ENCODE measurements at regions not wholly inside any gene's neighbourhood (a gene's known extent, or its start where the extent isn't known, plus 50 kb on each side); places are given as distances from the start of the nearest gene placed in this dataset.

GRCh38 chr12:87038098-87038497 lies 781.9 kb upstream of the MGAT4C start:
- no peak for DNase-seq
- no peak overlapping the region for H3K9ac ChIP-seq (ENCODE audit: low read depth in 2 of 2, low read length in 2 of 2)
- H3K27me3 ChIP-seq, result no peaks in the 10 kb centered on the region
- TF ChIP-seq CTCF (IDR thresholded peaks at IDR 0.05), result no peak
- H3K27ac ChIP-seq, result no peak overlapping the region
- no peak overlapping the region for H3K4me3 ChIP-seq
- no peaks in the 10 kb centered on the region for H3K9me3 ChIP-seq
- H3K36me3 ChIP-seq, result no peaks in the 10 kb centered on the region
- intact Hi-C loops (cut with DNase I), result no loop called here
- no peaks in the 10 kb centered on the region for H3K4me1 ChIP-seq

GRCh38 chr12:87025976-87026375 lies 769.8 kb upstream of the MGAT4C start:
- Histone ChIP-seq H3K27ac (no peak overlapping the region), H3K4me1 (no peaks in the 10 kb centered on the region), H3K36me3 (no peaks in the 10 kb centered on the region), H3K27me3 (no peaks in the 10 kb centered on the region), H3K9ac (ENCODE audit: low read depth in 2 of 2, low read length in 2 of 2) (no peak overlapping the region), H3K4me3 (no peak overlapping the region), H3K9me3 (no peaks in the 10 kb centered on the region)
- no peak for TF ChIP-seq CTCF (IDR thresholded peaks at IDR 0.05)
- DNase-seq, result no peak
- intact Hi-C loops (cut with DNase I), result no loop called here

- Histone ChIP-seq H3K27ac (no peak overlapping the region), H3K9ac (ENCODE audit: low read depth in 2 of 2, low read length in 2 of 2) (no peak overlapping the region), H3K36me3 (no peaks in the 10 kb centered on the region), H3K4me3 (no peak overlapping the region), H3K27me3 (no peaks in the 10 kb centered on the region), H3K4me1 (no peaks in the 10 kb centered on the region), H3K9me3 (no peaks in the 10 kb centered on the region)
- intact Hi-C loops (cut with DNase I), result no loop called here
- no peak for TF ChIP-seq CTCF (IDR thresholded peaks at IDR 0.05)
- DNase-seq, result no peak
Observed at GRCh38 chr12:87021400-87021799, 765.2 kb upstream of the MGAT4C start.

GRCh38 chr12:87020071-87020470 lies 763.9 kb upstream of the MGAT4C start:
- Histone ChIP-seq H3K9me3 (no peaks in the 10 kb centered on the region), H3K9ac (ENCODE audit: low read depth in 2 of 2, low read length in 2 of 2) (no peak overlapping the region), H3K36me3 (no peaks in the 10 kb centered on the region), H3K27ac (no peak overlapping the region), H3K4me1 (no peaks in the 10 kb centered on the region), H3K27me3 (no peaks in the 10 kb centered on the region), H3K4me3 (no peak overlapping the region)
- no peak for TF ChIP-seq CTCF (IDR thresholded peaks at IDR 0.05)
- no peak for DNase-seq
- intact Hi-C loops (cut with DNase I), result no loop called here

GRCh38 chr12:87015352-87015751 lies 759.2 kb upstream of the MGAT4C start:
- DNase-seq, result no peak
- intact Hi-C loops (cut with DNase I), result no loop called here
- no peaks in the 10 kb centered on the region for H3K9me3 ChIP-seq
- H3K27ac ChIP-seq, result no peak overlapping the region
- no peaks in the 10 kb centered on the region for H3K4me1 ChIP-seq
- TF ChIP-seq CTCF (IDR thresholded peaks at IDR 0.05), result no peak
- no peak overlapping the region for H3K9ac ChIP-seq (ENCODE audit: low read depth in 2 of 2, low read length in 2 of 2)
- H3K27me3 ChIP-seq, result no peaks in the 10 kb centered on the region
- no peak overlapping the region for H3K4me3 ChIP-seq
- H3K36me3 ChIP-seq, result no peaks in the 10 kb centered on the region
